Activated CD4-positive, alpha-beta memory T cell treated with anti-CD3 and anti-CD28 coated beads, Interleukin-2, amount 10 ng/mL, durations not matched to agents 7 days and 5 days (primary cell): ENCODE measurements at regions not wholly inside any gene's neighbourhood (a gene's known extent, or its start where the extent isn't known, plus 50 kb on each side); places are given as distances from the start of the nearest gene placed in this dataset.

Source experiments
- CTCF ChIA-PET: fragments of 350-600 bp; sonication (Branson Sonifier 250); formaldehyde crosslinking; loops from one replicate; lab custom pipeline; 2021; ENCODE audit warnings: antibody characterized with exemption, inconsistent platforms; lab: Charles Lee
- POLR2A ChIA-PET: fragments of 350-600 bp; sonication (Branson Sonifier 250); formaldehyde crosslinking; loops from one replicate; lab custom pipeline; 2021; ENCODE audit warnings: antibody characterized with exemption; lab: Charles Lee
- DNase-seq: peaks from one replicate; pipeline ENCODE4 v3.0.0-alpha.2; 2020
- H3K27ac Mint-ChIP-seq: one replicate; pipeline ENCODE4 v1.8.0; 2021; ENCODE audit warnings: mild to moderate bottlenecking, mixed read lengths
- H3K27me3 Mint-ChIP-seq: one replicate; pipeline ENCODE4 v1.8.0; 2021; ENCODE audit warnings: mixed read lengths
- H3K36me3 Mint-ChIP-seq: one replicate; pipeline ENCODE4 v1.8.0; 2021; ENCODE audit warnings: low read depth, mixed read lengths
- H3K4me1 Mint-ChIP-seq: one replicate; pipeline ENCODE4 v1.8.0; 2021; ENCODE audit warnings: mixed read lengths
- H3K4me3 Mint-ChIP-seq: one replicate; pipeline ENCODE4 v1.8.0; 2021; ENCODE audit warnings: mild to moderate bottlenecking, mixed read lengths
- H3K9me3 Mint-ChIP-seq: one replicate; pipeline ENCODE4 v1.8.0; 2021; ENCODE audit warnings: mixed read lengths

GRCh38 chr9:99576002-99576401 lies 245.7 kb upstream of the NR4A3 start:
- Mint-ChIP-seq H3K27me3 (peaks cover 6% of the 10 kb centered on the region), H3K9me3 (no peaks in the 10 kb centered on the region), H3K27ac (no peak overlapping the region), H3K36me3 (no peaks in the 10 kb centered on the region), H3K4me1 (no peaks in the 10 kb centered on the region), H3K4me3 (no peak overlapping the region)
- POLR2A ChIA-PET: no interaction called here
- CTCF ChIA-PET: no interaction called here
- no peak for DNase-seq

- H3K27ac Mint-ChIP-seq: no peak overlapping the region
- H3K27me3 Mint-ChIP-seq: peaks cover 4% of the 10 kb centered on the region
- ChIA-PET POLR2A (no interaction called here), CTCF (no interaction called here)
- no peak overlapping the region for H3K4me3 Mint-ChIP-seq
- H3K4me1 Mint-ChIP-seq: no peaks in the 10 kb centered on the region
- no peaks in the 10 kb centered on the region for H3K36me3 Mint-ChIP-seq
- no peaks in the 10 kb centered on the region for H3K9me3 Mint-ChIP-seq
- no peak for DNase-seq
Measured at GRCh38 chr9:99576876-99577275, 244.8 kb upstream of the NR4A3 start.

GRCh38 chr9:99577351-99577750 lies 244.3 kb upstream of the NR4A3 start:
- DNase-seq: no peak
- CTCF ChIA-PET: no interaction called here
- no peaks in the 10 kb centered on the region for H3K4me1 Mint-ChIP-seq
- no peaks in the 10 kb centered on the region for H3K9me3 Mint-ChIP-seq
- no peaks in the 10 kb centered on the region for H3K36me3 Mint-ChIP-seq
- no peak overlapping the region for H3K27ac Mint-ChIP-seq
- POLR2A ChIA-PET: no interaction called here
- H3K4me3 Mint-ChIP-seq: no peak overlapping the region
- peaks cover 3% of the 10 kb centered on the region for H3K27me3 Mint-ChIP-seq

GRCh38 chr9:99578666-99579065 lies 243.0 kb upstream of the NR4A3 start:
- Mint-ChIP-seq H3K27me3 (peaks cover 1% of the 10 kb centered on the region), H3K36me3 (no peaks in the 10 kb centered on the region), H3K4me1 (no peaks in the 10 kb centered on the region), H3K4me3 (no peak overlapping the region), H3K9me3 (no peaks in the 10 kb centered on the region), H3K27ac (no peak overlapping the region)
- ChIA-PET CTCF (no interaction called here), POLR2A (no interaction called here)
- DNase-seq: no peak

GRCh38 chr9:99579964-99580363 lies 241.7 kb upstream of the NR4A3 start:
- H3K4me1 Mint-ChIP-seq: no peaks in the 10 kb centered on the region
- H3K27ac Mint-ChIP-seq: no peak overlapping the region
- no peaks in the 10 kb centered on the region for H3K9me3 Mint-ChIP-seq
- POLR2A ChIA-PET: no interaction called here
- CTCF ChIA-PET: no interaction called here
- no peaks in the 10 kb centered on the region for H3K36me3 Mint-ChIP-seq
- no peak for DNase-seq
- no peak overlapping the region for H3K4me3 Mint-ChIP-seq
- peaks cover 1% of the 10 kb centered on the region for H3K27me3 Mint-ChIP-seq

GRCh38 chr9:99582814-99583213 lies 238.9 kb upstream of the NR4A3 start:
- no peak overlapping the region for H3K4me3 Mint-ChIP-seq
- H3K4me1 Mint-ChIP-seq: no peaks in the 10 kb centered on the region
- H3K27me3 Mint-ChIP-seq: peaks cover 7% of the 10 kb centered on the region
- H3K36me3 Mint-ChIP-seq: no peaks in the 10 kb centered on the region
- DNase-seq: no peak
- ChIA-PET CTCF (no interaction called here), POLR2A (no interaction called here)
- no peak overlapping the region for H3K27ac Mint-ChIP-seq
- H3K9me3 Mint-ChIP-seq: no peaks in the 10 kb centered on the region

- ChIA-PET POLR2A (no interaction called here), CTCF (no interaction called here)
- H3K4me3 Mint-ChIP-seq: no peak overlapping the region
- no peak overlapping the region for H3K27ac Mint-ChIP-seq
- H3K27me3 Mint-ChIP-seq: peaks cover 15% of the 10 kb centered on the region
- no peaks in the 10 kb centered on the region for H3K9me3 Mint-ChIP-seq
- H3K36me3 Mint-ChIP-seq: no peaks in the 10 kb centered on the region
- peaks cover 2% of the 10 kb centered on the region for H3K4me1 Mint-ChIP-seq
- no peak for DNase-seq
Measured at GRCh38 chr9:99588299-99588698, 233.4 kb upstream of the NR4A3 start.

GRCh38 chr9:99588747-99589146 lies 232.9 kb upstream of the NR4A3 start:
- no peaks in the 10 kb centered on the region for H3K36me3 Mint-ChIP-seq
- no peak overlapping the region for H3K27ac Mint-ChIP-seq
- H3K4me1 Mint-ChIP-seq: peaks cover 2% of the 10 kb centered on the region
- POLR2A ChIA-PET: no interaction called here
- CTCF ChIA-PET: no interaction called here
- H3K27me3 Mint-ChIP-seq: peaks cover 15% of the 10 kb centered on the region
- H3K4me3 Mint-ChIP-seq: no peak overlapping the region
- no peak for DNase-seq
- no peaks in the 10 kb centered on the region for H3K9me3 Mint-ChIP-seq

GRCh38 chr9:99590410-99590809 lies 231.3 kb upstream of the NR4A3 start:
- H3K27ac Mint-ChIP-seq: no peak overlapping the region
- POLR2A ChIA-PET: no interaction called here
- H3K9me3 Mint-ChIP-seq: no peaks in the 10 kb centered on the region

GRCh38 chr9:99590840-99591239 lies 230.8 kb upstream of the NR4A3 start:
- CTCF ChIA-PET: interaction anchor here (1.6 kb wide), 1 partner anchor 8 kb away, joined by 3 read pairs; no protein-coding TSS in a partner anchor
- H3K4me3 Mint-ChIP-seq: no peak overlapping the region
- POLR2A ChIA-PET: no interaction called here
- H3K36me3 Mint-ChIP-seq: no peaks in the 10 kb centered on the region
- no peak overlapping the region for H3K27ac Mint-ChIP-seq
- peaks cover 4% of the 10 kb centered on the region for H3K4me1 Mint-ChIP-seq
- H3K27me3 Mint-ChIP-seq: peaks cover 19% of the 10 kb centered on the region
- H3K9me3 Mint-ChIP-seq: no peaks in the 10 kb centered on the region
- no peak for DNase-seq

More at GRCh38 chr9:99590410-99590809, 231.3 kb upstream of the NR4A3 start:
- no peak overlapping the region for H3K4me3 Mint-ChIP-seq
- H3K27me3 Mint-ChIP-seq: peaks cover 19% of the 10 kb centered on the region
- peaks cover 2% of the 10 kb centered on the region for H3K4me1 Mint-ChIP-seq
- CTCF ChIA-PET: interaction anchor here (1.6 kb wide), 1 partner anchor 8 kb away, joined by 3 read pairs; no protein-coding TSS in a partner anchor
- DNase-seq: no peak
- no peaks in the 10 kb centered on the region for H3K36me3 Mint-ChIP-seq

- H3K36me3 Mint-ChIP-seq: no peaks in the 10 kb centered on the region
- ChIA-PET POLR2A (no interaction called here), CTCF (no interaction called here)
- no peak overlapping the region for H3K4me3 Mint-ChIP-seq
- peaks cover 6% of the 10 kb centered on the region for H3K4me1 Mint-ChIP-seq
- H3K27ac Mint-ChIP-seq: no peak overlapping the region
- H3K9me3 Mint-ChIP-seq: no peaks in the 10 kb centered on the region
- peaks cover 14% of the 10 kb centered on the region for H3K27me3 Mint-ChIP-seq
- DNase-seq: no peak
Measured at GRCh38 chr9:99591770-99592169, 229.9 kb upstream of the NR4A3 start.

GRCh38 chr9:99592834-99593574 lies 228.7 kb upstream of the NR4A3 start:
- H3K4me3 Mint-ChIP-seq: no peak overlapping the region
- ChIA-PET POLR2A (no interaction called here), CTCF (no interaction called here)
- H3K9me3 Mint-ChIP-seq: no peaks in the 10 kb centered on the region
- H3K27ac Mint-ChIP-seq: no peak overlapping the region
- H3K36me3 Mint-ChIP-seq: no peaks in the 10 kb centered on the region
- peaks cover 6% of the 10 kb centered on the region for H3K4me1 Mint-ChIP-seq
- H3K27me3 Mint-ChIP-seq: peaks cover 18% of the 10 kb centered on the region
- no peak for DNase-seq

GRCh38 chr9:99593610-99594009 lies 228.1 kb upstream of the NR4A3 start:
- Mint-ChIP-seq H3K27me3 (peaks cover 18% of the 10 kb centered on the region), H3K36me3 (no peaks in the 10 kb centered on the region), H3K9me3 (no peaks in the 10 kb centered on the region), H3K4me1 (peaks cover 6% of the 10 kb centered on the region), H3K27ac (no peak overlapping the region), H3K4me3 (no peak overlapping the region)
- CTCF ChIA-PET: no interaction called here
- no peak for DNase-seq
- POLR2A ChIA-PET: no interaction called here
